Neural progenitor cell (in vitro differentiated cells): ENCODE measurements at regions not wholly inside any gene's neighbourhood (a gene's known extent, or its start where the extent isn't known, plus 50 kb on each side); places are given as distances from the start of the nearest gene placed in this dataset.

Experiments
- CTCF ChIP-seq: fragments of 200-600 bp; sonication (generic); IDR thresholded peaks from 2 replicates; pipeline ENCODE4 v1.5.1; 2017; ENCODE audit warnings: antibody characterized with exemption, mild to moderate bottlenecking
- EZH2 ChIP-seq: fragments of 200-600 bp; sonication (generic); IDR thresholded peaks from 2 replicates; pipeline ENCODE4 v1.6.1; 2017; ENCODE audit warnings: antibody characterized with exemption, mild to moderate bottlenecking, moderate library complexity
- EZH2phosphoT487 ChIP-seq: fragments of 200-600 bp; sonication (generic); IDR thresholded peaks from 2 replicates; pipeline ENCODE4 v1.6.1; 2017; ENCODE audit warnings: antibody characterized with exemption

- TF ChIP-seq CTCF, result no peak
- no peak for TF ChIP-seq EZH2
- TF ChIP-seq EZH2phosphoT487, result no peak
Observed at GRCh38 chr2:147567136-147567535, 277.7 kb upstream of the ACVR2A start.
